ENCODE measurements at regions not wholly inside any gene's neighbourhood (a gene's known extent, or its start where the extent isn't known, plus 50 kb on each side); places are given as distances from the start of the nearest gene placed in this dataset.

DNA sequence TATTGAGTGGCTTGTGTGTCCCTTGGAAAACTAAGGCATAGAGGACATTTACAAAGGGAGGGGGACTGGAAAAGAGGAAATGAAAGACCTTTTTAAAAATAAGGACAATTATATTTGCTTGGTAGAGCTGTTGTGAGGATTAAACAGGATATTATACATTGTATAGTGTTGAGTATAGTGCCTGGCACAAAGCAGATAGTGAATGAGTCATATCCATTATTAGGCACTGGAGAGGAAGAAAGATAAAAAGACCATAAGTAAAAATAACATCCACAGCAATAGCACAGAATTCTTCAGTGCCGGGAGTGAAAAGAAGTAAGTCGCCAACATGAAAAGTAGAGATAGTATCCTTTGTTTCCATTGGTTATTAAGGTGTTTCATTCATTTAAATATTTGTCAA lies 623.3 kb downstream of the PDCD6IP start:
- Histone ChIP-seq H3K4me1 (ENCODE audit: control insufficient read depth, insufficient read depth, low read length) (no peaks in the 10 kb centered on the region), H3K27me3 (ENCODE audit: control insufficient read depth, insufficient read depth) (no peaks in the 10 kb centered on the region), H3K27ac (ENCODE audit: low read length) (no peak overlapping the region), H3K9me3 (ENCODE audit: control insufficient read depth, low read length) (no peaks in the 10 kb centered on the region), H3K4me3 (ENCODE audit: low read length) (no peak overlapping the region)
- intact Hi-C loops (cut with DNase I) = no loop called here
- DNase-seq = no peak
- WGBS = 23% methylated on average over 2 of the region's 2 CpGs
- ATAC-seq = no peak

DNA sequence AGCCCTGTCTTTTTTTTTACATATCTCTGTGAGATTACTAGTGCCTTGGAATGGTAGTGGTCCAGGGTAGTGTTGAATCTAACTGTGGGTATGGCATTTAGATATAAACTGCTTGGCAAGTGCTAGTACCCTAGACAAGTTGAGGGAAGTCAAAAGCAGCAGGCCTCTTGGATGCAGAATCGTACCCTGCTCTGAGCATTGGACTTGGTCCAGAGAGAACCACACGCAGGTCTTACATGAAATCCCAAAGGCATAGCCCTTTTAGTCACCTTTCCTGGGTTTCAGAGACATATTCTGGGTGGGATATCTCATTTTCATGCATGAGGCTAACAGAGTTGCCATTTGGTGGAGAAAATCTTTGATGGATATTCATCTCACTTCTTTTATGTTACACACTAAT lies 641.4 kb downstream of the PDCD6IP start:
- H3K4me1 ChIP-seq (ENCODE audit: control insufficient read depth, insufficient read depth, low read length) = no peaks in the 10 kb centered on the region
- H3K27ac ChIP-seq (ENCODE audit: low read length) = no peak overlapping the region
- WGBS = 84% methylated on average over 2 of the region's 2 CpGs
- no peaks in the 10 kb centered on the region for H3K9me3 ChIP-seq (ENCODE audit: control insufficient read depth, low read length)
- H3K4me3 ChIP-seq (ENCODE audit: low read length) = no peak overlapping the region
- DNase-seq (no peak), ATAC-seq (no peak)
- intact Hi-C loops (cut with DNase I) = no loop called here
- H3K27me3 ChIP-seq (ENCODE audit: control insufficient read depth, insufficient read depth) = no peaks in the 10 kb centered on the region

DNA sequence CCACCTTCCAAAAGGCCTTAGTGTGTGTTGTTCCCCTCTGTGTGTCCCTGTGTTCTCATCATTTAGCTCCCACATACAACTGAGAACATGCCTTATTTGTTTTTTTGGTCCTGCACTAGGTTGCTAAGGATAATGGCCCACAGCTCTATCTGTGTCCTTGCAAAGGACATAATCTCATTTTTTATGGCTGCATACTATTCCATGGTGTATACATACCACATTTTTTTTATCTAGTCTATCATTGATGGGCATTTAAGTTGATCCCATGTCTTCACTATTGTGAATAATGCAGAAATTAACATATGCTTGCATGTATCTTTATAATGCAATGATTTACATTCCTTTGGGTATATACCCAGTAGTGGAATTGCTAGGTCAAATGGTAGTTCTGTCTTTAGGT lies 645.7 kb downstream of the PDCD6IP start:
- DNase-seq (no peak), ATAC-seq (no peak)
- Histone ChIP-seq H3K9me3 (ENCODE audit: control insufficient read depth, low read length) (no peaks in the 10 kb centered on the region), H3K4me1 (ENCODE audit: control insufficient read depth, insufficient read depth, low read length) (no peaks in the 10 kb centered on the region), H3K27ac (ENCODE audit: low read length) (no peak overlapping the region), H3K27me3 (ENCODE audit: control insufficient read depth, insufficient read depth) (no peaks in the 10 kb centered on the region), H3K4me3 (ENCODE audit: low read length) (no peak overlapping the region)
- intact Hi-C loops (cut with DNase I) = no loop called here

DNA sequence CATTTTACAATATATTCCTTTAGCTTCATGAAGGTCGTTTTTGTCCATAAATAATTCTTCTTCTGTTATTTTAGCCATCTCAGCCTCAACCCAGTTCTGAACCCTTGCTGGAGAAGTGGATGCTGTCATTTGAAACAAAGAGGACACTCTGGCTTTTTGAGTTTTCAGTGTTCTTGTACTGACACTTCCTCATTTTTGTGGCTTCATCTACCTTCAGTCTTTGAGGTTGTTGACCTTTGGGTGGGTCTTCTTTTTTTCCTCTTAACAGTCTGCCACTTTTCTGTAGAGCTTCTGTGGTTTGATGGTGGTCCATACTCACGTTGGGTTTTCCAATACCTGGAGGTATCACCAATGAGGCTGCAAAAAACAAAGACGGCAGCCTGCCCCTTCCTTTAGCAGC lies 650.9 kb downstream of the PDCD6IP start:
- H3K4me3 ChIP-seq (ENCODE audit: low read length) = no peak overlapping the region
- H3K4me1 ChIP-seq (ENCODE audit: control insufficient read depth, insufficient read depth, low read length) = no peaks in the 10 kb centered on the region
- H3K9me3 ChIP-seq (ENCODE audit: control insufficient read depth, low read length) = no peaks in the 10 kb centered on the region
- no peaks in the 10 kb centered on the region for H3K27me3 ChIP-seq (ENCODE audit: control insufficient read depth, insufficient read depth)
- no peak overlapping the region for H3K27ac ChIP-seq (ENCODE audit: low read length)
- WGBS = 60% methylated on average over 3 of the region's 3 CpGs
- DNase-seq = no peak
- no peak for ATAC-seq
- intact Hi-C loops (cut with DNase I) = no loop called here

DNA sequence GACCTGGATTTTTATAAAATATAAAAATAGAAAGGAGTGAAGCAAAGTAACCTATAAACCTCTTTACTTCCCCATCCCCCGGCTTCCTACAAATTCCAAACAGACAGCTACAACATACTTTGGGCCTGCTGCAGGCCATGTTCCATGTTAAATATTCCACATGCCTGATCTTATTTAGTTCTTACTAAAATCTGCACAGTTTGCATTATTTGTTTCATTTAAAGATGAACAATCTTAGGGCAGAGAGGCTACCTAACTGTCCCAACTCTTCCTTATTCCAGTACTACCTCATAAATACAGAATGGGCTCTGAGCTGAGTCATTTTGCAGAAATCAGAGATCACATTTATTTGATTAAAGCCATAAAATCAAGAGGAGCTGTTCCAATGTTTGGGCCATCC lies 665.0 kb downstream of the PDCD6IP start:
- Histone ChIP-seq H3K9me3 (ENCODE audit: control insufficient read depth, low read length) (no peaks in the 10 kb centered on the region), H3K27ac (ENCODE audit: low read length) (no peak overlapping the region), H3K27me3 (ENCODE audit: control insufficient read depth, insufficient read depth) (no peaks in the 10 kb centered on the region), H3K4me3 (ENCODE audit: low read length) (no peak overlapping the region), H3K4me1 (ENCODE audit: control insufficient read depth, insufficient read depth, low read length) (no peaks in the 10 kb centered on the region)
- intact Hi-C loops (cut with DNase I) = no loop called here
- no peak for ATAC-seq
- no peak for DNase-seq
- WGBS = 89% methylated on average over 1 of the region's 1 CpG

DNA sequence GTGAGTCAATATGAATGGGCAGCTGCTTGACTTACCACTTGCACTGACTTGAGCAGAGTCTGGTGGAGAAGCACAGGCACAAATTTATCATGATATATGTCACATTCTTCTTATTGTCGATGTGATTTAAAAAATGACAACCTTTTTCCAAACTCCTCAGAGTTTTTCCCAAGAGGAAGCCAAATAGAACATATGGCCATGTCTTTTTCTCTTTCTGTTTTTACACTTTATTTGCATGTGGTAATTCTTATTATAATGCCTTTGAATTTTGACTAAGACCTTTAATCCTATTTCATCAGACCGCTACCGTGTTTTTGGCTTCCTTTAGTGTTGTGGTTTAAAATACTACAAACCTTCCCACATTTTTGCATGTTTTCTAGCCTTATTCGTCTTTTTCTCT lies 666.2 kb downstream of the PDCD6IP start:
- H3K9me3 ChIP-seq (ENCODE audit: control insufficient read depth, low read length) = no peaks in the 10 kb centered on the region
- DNase-seq = no peak
- no peak overlapping the region for H3K4me3 ChIP-seq (ENCODE audit: low read length)
- no peaks in the 10 kb centered on the region for H3K27me3 ChIP-seq (ENCODE audit: control insufficient read depth, insufficient read depth)
- intact Hi-C loops (cut with DNase I) = no loop called here
- H3K4me1 ChIP-seq (ENCODE audit: control insufficient read depth, insufficient read depth, low read length) = no peaks in the 10 kb centered on the region
- H3K27ac ChIP-seq (ENCODE audit: low read length) = no peak overlapping the region
- no peak for ATAC-seq
- 81% methylated on average over 4 of the region's 4 CpGs for WGBS

DNA sequence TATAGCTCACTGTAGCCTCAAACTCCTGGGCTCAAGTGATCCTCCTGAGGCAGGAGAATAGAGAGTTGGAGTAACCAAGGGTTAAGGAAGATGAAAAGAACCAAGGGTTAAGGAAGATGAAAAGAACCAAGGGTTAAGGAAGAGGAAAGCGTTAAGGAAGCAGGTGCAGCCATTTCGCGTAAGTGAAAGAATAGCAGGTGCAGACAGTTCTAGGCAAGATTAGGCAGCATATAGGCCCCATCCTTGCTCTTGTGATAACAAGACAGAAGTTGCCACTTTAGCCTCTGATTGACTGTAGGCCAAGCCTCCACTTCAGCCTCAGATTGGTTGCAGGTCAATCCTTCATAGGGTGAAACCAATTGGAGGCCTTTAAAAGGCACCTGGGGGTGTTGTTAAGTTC lies 677.4 kb downstream of the PDCD6IP start:
- H3K4me1 ChIP-seq (ENCODE audit: control insufficient read depth, insufficient read depth, low read length) = no peaks in the 10 kb centered on the region
- no peaks in the 10 kb centered on the region for H3K27me3 ChIP-seq (ENCODE audit: control insufficient read depth, insufficient read depth)
- ATAC-seq (no peak), DNase-seq (no peak)
- H3K4me3 ChIP-seq (ENCODE audit: low read length) = no peak overlapping the region
- WGBS = 76% methylated on average over 3 of the region's 3 CpGs
- no peak overlapping the region for H3K27ac ChIP-seq (ENCODE audit: low read length)
- intact Hi-C loops (cut with DNase I) = no loop called here
- no peaks in the 10 kb centered on the region for H3K9me3 ChIP-seq (ENCODE audit: control insufficient read depth, low read length)

DNA sequence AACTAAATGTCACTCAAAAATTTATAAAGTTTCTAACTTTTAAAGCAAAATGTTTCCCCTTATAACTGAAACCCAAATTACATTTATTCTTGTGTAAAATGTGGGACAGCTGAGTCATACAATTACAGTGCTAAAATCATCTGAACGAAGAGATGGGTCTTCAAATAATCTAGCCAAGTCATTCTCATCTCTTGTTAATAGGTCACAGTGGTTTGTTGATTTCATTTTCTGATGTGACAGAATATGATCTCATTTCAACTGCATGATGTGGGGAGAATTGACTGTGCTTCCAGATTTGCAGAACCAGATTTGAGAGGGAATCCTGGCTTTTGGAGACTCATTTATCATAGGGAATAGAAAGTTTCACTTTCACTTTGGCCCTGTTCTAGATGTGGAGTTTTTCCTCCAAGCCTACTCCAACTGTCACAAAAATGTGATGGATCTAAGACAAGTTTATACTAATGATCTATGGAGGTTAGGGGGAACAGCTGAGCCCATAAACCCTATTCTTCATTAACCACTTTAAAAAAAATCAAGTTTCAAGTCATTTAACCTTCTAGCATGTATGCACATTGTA lies 685.0 kb downstream of the PDCD6IP start:
- intact Hi-C loops (cut with DNase I) = no loop called here
- H3K9me3 ChIP-seq (ENCODE audit: control insufficient read depth, low read length) = no peaks in the 10 kb centered on the region
- WGBS = 44% methylated on average over 1 of the region's 1 CpG
- DNase-seq = no peak
- H3K27ac ChIP-seq (ENCODE audit: low read length) = no peak overlapping the region
- ATAC-seq = no peak
- no peaks in the 10 kb centered on the region for H3K27me3 ChIP-seq (ENCODE audit: control insufficient read depth, insufficient read depth)
- no peaks in the 10 kb centered on the region for H3K4me1 ChIP-seq (ENCODE audit: control insufficient read depth, insufficient read depth, low read length)
- no peak overlapping the region for H3K4me3 ChIP-seq (ENCODE audit: low read length)

DNA sequence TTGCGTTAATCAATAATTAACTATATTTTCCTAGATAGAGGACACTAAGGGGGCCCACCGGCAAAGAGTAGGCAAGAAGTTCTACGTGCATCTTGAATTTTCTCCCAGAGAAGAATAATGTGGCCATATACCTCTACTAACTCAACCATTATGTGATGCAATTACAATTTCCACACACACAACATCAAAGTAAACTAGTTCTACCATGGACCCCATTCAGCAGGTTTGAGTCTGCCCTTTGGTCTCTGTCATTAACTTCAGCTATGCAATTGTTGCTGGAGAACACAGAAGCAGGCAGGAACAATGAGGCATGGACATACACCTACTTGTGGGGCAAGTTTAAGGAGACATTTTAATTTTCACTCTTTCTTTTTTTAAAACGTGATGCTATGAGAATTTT lies 705.9 kb downstream of the PDCD6IP start:
- intact Hi-C loops (cut with DNase I) = no loop called here
- H3K27me3 ChIP-seq (ENCODE audit: control insufficient read depth, insufficient read depth) = no peaks in the 10 kb centered on the region
- peaks cover 2% of the 10 kb centered on the region for H3K4me1 ChIP-seq (ENCODE audit: control insufficient read depth, insufficient read depth, low read length)
- no peak overlapping the region for H3K27ac ChIP-seq (ENCODE audit: low read length)
- 83% methylated on average over 4 of the region's 4 CpGs for WGBS
- H3K4me3 ChIP-seq (ENCODE audit: low read length) = no peak overlapping the region
- no peaks in the 10 kb centered on the region for H3K9me3 ChIP-seq (ENCODE audit: control insufficient read depth, low read length)
- no peak for ATAC-seq
- DNase-seq = no peak

DNA sequence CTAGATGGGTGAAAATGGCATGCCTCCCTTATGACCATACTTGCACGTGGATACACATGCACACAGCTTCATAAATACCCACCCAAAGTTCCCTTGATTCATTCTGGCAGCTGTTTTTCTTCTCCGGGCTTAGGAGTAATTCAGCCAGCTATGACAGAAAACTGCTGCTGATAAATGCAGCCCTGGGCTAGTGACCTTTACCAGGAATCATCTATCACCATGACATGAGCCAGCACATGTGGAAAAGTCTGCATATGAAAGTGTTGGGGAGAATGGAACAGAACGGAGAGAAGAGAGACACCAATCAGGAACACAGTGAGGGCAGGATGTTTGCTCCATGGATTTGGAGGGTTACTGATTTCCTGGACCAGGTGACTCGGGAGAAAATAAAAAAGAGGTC lies 706.3 kb downstream of the PDCD6IP start:
- H3K27ac ChIP-seq (ENCODE audit: low read length) = no peak overlapping the region
- 17% methylated on average over 4 of the region's 4 CpGs for WGBS
- no peak for ATAC-seq

DNA sequence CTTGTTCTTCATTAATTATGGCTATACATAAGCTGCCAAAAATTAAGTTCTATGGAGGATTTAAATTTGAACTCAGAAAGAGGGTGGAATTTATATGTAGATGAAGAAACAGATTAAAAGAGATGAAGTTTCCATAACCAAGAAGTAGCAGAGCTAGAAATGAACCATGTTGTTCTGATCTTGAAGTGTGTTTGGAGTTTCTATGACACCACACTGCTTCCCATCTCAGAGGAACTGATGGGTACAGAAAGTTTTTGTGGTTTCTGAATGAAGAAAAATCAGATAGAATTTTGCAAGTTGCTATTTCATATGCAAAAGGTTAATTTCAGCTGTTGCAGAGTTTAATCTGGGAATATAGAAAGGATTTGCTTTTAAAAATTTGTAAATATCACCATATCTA lies 710.3 kb downstream of the PDCD6IP start:
- Histone ChIP-seq H3K27me3 (ENCODE audit: control insufficient read depth, insufficient read depth) (no peaks in the 10 kb centered on the region), H3K27ac (ENCODE audit: low read length) (no peak overlapping the region), H3K4me1 (ENCODE audit: control insufficient read depth, insufficient read depth, low read length) (peaks cover 2% of the 10 kb centered on the region), H3K9me3 (ENCODE audit: control insufficient read depth, low read length) (no peaks in the 10 kb centered on the region), H3K4me3 (ENCODE audit: low read length) (no peak overlapping the region)
- intact Hi-C loops (cut with DNase I) = no loop called here
- ATAC-seq (no peak), DNase-seq (no peak)

More for the DNA sequence above, 706.3 kb downstream of the PDCD6IP start:
- intact Hi-C loops (cut with DNase I) = no loop called here
- Histone ChIP-seq H3K27me3 (ENCODE audit: control insufficient read depth, insufficient read depth) (no peaks in the 10 kb centered on the region), H3K4me1 (ENCODE audit: control insufficient read depth, insufficient read depth, low read length) (peaks cover 2% of the 10 kb centered on the region), H3K4me3 (ENCODE audit: low read length) (no peak overlapping the region), H3K9me3 (ENCODE audit: control insufficient read depth, low read length) (no peaks in the 10 kb centered on the region)
- no peak for DNase-seq

DNA sequence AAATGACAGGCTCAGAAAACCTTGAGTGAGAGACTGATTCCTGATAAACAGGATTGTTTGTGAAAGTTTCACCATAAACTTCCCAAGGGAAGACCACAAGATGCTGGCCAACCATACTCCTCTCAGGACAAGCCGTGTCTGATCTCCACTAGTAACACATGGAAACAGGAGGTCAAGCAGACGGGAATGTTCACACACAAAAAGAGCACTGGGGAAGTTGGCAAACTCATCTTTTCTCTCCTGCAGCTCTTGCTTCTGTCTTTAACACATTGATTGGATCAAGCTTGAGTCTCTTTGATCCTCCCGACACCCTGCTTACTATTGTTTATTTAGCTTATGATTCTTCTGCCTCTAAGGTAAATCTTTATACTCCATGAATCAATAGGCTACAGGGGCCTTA lies 713.5 kb downstream of the PDCD6IP start:
- intact Hi-C loops (cut with DNase I) = no loop called here
- H3K27me3 ChIP-seq (ENCODE audit: control insufficient read depth, insufficient read depth) = no peaks in the 10 kb centered on the region
- 51% methylated on average over 3 of the region's 3 CpGs for WGBS
- no peaks in the 10 kb centered on the region for H3K4me1 ChIP-seq (ENCODE audit: control insufficient read depth, insufficient read depth, low read length)
- H3K4me3 ChIP-seq (ENCODE audit: low read length) = no peak overlapping the region
- H3K27ac ChIP-seq (ENCODE audit: low read length) = no peak overlapping the region
- DNase-seq = no peak
- H3K9me3 ChIP-seq (ENCODE audit: control insufficient read depth, low read length) = no peaks in the 10 kb centered on the region
- ATAC-seq = no peak

Measured in right cardiac atrium (tissue), 5 donors.